Keratinocyte (primary cell): ENCODE measurements at regions not wholly inside any gene's neighbourhood (a gene's known extent, or its start where the extent isn't known, plus 50 kb on each side); places are given as distances from the start of the nearest gene placed in this dataset.

Source experiments
- DNase-seq: peaks from one replicate; pipeline ENCODE4 v3.0.0-alpha.2; 2011; ENCODE audit warnings: low read depth, missing footprints, low spot score
- FAIRE-seq: peaks from 2 replicates; lab custom pipeline; 2011; peaks lifted over from hg19 to GRCh38; lab: Jason Lieb, UNC
- H2AFZ ChIP-seq: 2 replicates; pipeline ENCODE4 v1.6.0; 2012; ENCODE audit warnings: low read length, control low read depth, inconsistent platforms; ENCODE audit not compliant: control insufficient read depth
- H3K27ac ChIP-seq: 2 replicates; pipeline ENCODE4 v1.5.1; 2011; ENCODE audit warnings: low read length; ENCODE audit not compliant: control insufficient read depth, insufficient read depth
- H3K27me3 ChIP-seq: 3 replicates; pipeline ENCODE4 v1.6.0; 2011; ENCODE audit warnings: low read length; ENCODE audit not compliant: control insufficient read depth, insufficient read depth; ENCODE audit errors: extremely low read depth
- H3K36me3 ChIP-seq, 2 experiments: 2 replicates in 1 of 2; 3 replicates in 1 of 2; pipeline ENCODE4 v1.5.1; 2011; ENCODE audit warnings: low read length in 2 of 2, mild to moderate bottlenecking in 1 of 2; ENCODE audit not compliant: control insufficient read depth in 2 of 2, insufficient read depth in 2 of 2; ENCODE audit errors: extremely low read depth in 1 of 2
- H3K4me1 ChIP-seq: 3 replicates; pipeline ENCODE4 v1.5.1; 2011; ENCODE audit warnings: low read length; ENCODE audit not compliant: control insufficient read depth, insufficient read depth; ENCODE audit errors: extremely low read depth
- H3K4me2 ChIP-seq: 3 replicates; pipeline ENCODE4 v1.6.0; 2011; ENCODE audit warnings: low read depth, low read length; ENCODE audit not compliant: control insufficient read depth, insufficient read depth; ENCODE audit errors: extremely low read depth
- H3K4me3 ChIP-seq, 3 experiments: fragments of 200-600 bp in 1 of 3; sonication (generic) in 1 of 3; 2 replicates in 2 of 3; 3 replicates in 1 of 3; pipeline ENCODE4 v1.5.1; 2011 to 2016; ENCODE audit warnings: low read length in 3 of 3, mild to moderate bottlenecking in 3 of 3, control low read depth in 2 of 3, inconsistent platforms in 1 of 3, low read depth in 1 of 3, mixed read lengths in 1 of 3, mixed run types in 1 of 3, moderate library complexity in 1 of 3; ENCODE audit not compliant: control insufficient read depth in 2 of 3, insufficient read depth in 2 of 3; ENCODE audit errors: extremely low read depth in 1 of 3
- H3K79me2 ChIP-seq: 2 replicates; pipeline ENCODE4 v1.6.0; 2012; ENCODE audit warnings: low read length; ENCODE audit not compliant: control insufficient read depth, insufficient read depth
- H3K9ac ChIP-seq: 3 replicates; pipeline ENCODE4 v1.6.0; 2011; ENCODE audit warnings: low read length; ENCODE audit not compliant: control insufficient read depth, insufficient read depth; ENCODE audit errors: extremely low read depth
- H3K9me1 ChIP-seq: 3 replicates; pipeline ENCODE4 v1.6.0; 2011; ENCODE audit warnings: low read length; ENCODE audit not compliant: control insufficient read depth, insufficient read depth; ENCODE audit errors: extremely low read depth
- H3K9me3 ChIP-seq: 2 replicates; pipeline ENCODE4 v1.5.1; 2012; ENCODE audit warnings: low read depth, low read length; ENCODE audit not compliant: control insufficient read depth
- H4K20me1 ChIP-seq: 3 replicates; pipeline ENCODE4 v1.6.0; 2011; ENCODE audit warnings: low read length; ENCODE audit not compliant: control insufficient read depth, insufficient read depth; ENCODE audit errors: extremely low read depth
- EZH2 ChIP-seq: IDR thresholded peaks from one replicate; pipeline ENCODE4 v1.6.1; 2012; ENCODE audit warnings: inconsistent platforms, mild to moderate bottlenecking, low read length, moderate library complexity
- dilution Hi-C: fragments of 300-500 bp; cut with MboI; formaldehyde crosslinking; loops from one replicate; pipeline ENCODE4 v1.7.0; 2020; ENCODE audit warnings: low sequenced_read_pairs; ENCODE audit not compliant: extremely low pct_ligation_motif_present
- TF ChIP-seq, protein P1 (sequence below), 3 experiments: IDR thresholded peaks in 1 of 3; conservative IDR thresholded peaks in 1 of 3; optimal IDR thresholded peaks in 1 of 3; 2 replicates in 2 of 3; 3 replicates in 1 of 3; pipeline versions ENCODE3 to v1.5.1; 2011; ENCODE audit warnings: low read length in 3 of 3, mild to moderate bottlenecking in 3 of 3, moderate library complexity in 2 of 3, control low read depth in 1 of 3, inconsistent platforms in 1 of 3; ENCODE audit not compliant: insufficient read depth in 2 of 3; ENCODE audit errors: extremely low read depth in 1 of 3

DNA sequence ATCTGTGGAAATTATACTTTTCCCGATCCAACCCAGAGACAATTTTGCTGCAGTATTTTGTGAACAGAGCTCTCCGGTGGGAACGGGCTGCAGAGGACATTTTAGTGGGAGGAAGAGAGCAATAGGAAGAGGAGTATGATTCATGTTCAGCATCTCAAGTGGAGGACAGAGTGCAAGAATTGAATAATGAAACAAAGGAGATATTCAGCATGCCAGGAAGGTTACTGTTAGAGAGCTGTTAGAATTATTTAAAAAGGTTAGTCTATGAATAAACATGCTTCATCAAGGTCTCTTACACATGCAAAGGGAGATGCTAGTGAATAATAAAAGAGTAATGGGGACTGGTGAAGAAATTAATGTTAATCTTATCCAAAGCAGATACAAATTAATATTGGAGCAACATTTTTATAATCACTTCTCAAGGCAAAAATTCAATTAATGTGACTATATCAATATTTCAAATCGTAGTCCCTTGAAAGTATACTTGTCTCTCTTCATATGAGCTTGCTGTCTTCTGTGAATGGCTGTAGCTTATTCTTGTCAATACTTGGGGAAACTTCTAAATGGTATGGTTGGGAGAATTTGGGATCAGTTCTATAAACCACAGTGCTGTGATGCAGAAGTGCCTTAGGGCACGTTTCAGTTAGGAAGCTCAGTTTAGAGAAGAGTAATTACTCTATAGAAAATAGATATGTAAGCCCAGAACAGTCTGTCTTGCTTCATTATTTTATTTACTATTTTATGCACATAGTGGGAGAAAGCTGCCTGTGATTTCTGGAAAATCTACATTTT lies 1165.8 kb downstream of the OLFM4 start:
- no peak overlapping the region for H3K4me2 ChIP-seq
- no peaks in the 10 kb centered on the region for H3K79me2 ChIP-seq
- no peaks in the 10 kb centered on the region for H4K20me1 ChIP-seq
- TF ChIP-seq, protein P1, sequence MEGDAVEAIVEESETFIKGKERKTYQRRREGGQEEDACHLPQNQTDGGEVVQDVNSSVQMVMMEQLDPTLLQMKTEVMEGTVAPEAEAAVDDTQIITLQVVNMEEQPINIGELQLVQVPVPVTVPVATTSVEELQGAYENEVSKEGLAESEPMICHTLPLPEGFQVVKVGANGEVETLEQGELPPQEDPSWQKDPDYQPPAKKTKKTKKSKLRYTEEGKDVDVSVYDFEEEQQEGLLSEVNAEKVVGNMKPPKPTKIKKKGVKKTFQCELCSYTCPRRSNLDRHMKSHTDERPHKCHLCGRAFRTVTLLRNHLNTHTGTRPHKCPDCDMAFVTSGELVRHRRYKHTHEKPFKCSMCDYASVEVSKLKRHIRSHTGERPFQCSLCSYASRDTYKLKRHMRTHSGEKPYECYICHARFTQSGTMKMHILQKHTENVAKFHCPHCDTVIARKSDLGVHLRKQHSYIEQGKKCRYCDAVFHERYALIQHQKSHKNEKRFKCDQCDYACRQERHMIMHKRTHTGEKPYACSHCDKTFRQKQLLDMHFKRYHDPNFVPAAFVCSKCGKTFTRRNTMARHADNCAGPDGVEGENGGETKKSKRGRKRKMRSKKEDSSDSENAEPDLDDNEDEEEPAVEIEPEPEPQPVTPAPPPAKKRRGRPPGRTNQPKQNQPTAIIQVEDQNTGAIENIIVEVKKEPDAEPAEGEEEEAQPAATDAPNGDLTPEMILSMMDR (optimal IDR thresholded peaks at IDR 0.05 in 1 of 3, IDR thresholded peaks at IDR 0.05 in 1 of 3, conservative IDR thresholded peaks at IDR 0.05 in 1 of 3; ENCODE audit: extremely low read depth in 1 of 3, insufficient read depth in 2 of 3, low read length in 3 of 3), result no peak
- no peak for TF ChIP-seq EZH2
- no peaks in the 10 kb centered on the region for H3K27me3 ChIP-seq
- H3K4me1 ChIP-seq, result no peaks in the 10 kb centered on the region
- no peak overlapping the region for H2AFZ ChIP-seq
- no peak overlapping the region for H3K27ac ChIP-seq
- no peaks in the 10 kb centered on the region for H3K36me3 ChIP-seq
- no peaks in the 10 kb centered on the region for H3K9me1 ChIP-seq
- DNase-seq (no peak), FAIRE-seq (no peak)
- H3K9me3 ChIP-seq, result no peaks in the 10 kb centered on the region
- no peak overlapping the region for H3K4me3 ChIP-seq
- H3K9ac ChIP-seq, result no peak overlapping the region
- dilution Hi-C loops, result no loop called here

DNA sequence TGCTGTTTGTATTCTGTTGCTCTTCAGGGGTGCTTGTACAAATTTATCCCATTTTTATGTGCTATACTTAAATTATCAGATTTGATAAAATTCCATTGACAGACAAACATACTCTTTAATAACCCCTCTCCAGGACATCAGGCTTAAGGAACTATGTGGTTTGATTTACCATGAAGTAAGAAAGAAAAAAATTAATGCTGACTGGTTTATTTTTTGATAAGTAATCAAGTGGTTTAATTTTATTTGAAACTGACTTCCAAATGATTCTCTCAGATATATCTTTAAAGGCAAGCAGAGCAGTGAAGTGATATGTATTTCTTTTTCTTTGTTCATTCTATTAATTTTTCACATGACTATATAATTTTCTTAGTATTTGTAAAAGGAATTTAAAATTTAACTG lies 1168.1 kb downstream of the OLFM4 start:
- dilution Hi-C loops, result no loop called here
- Histone ChIP-seq H2AFZ (no peak overlapping the region), H3K27me3 (no peaks in the 10 kb centered on the region), H3K4me1 (no peaks in the 10 kb centered on the region), H3K4me2 (no peak overlapping the region), H4K20me1 (no peaks in the 10 kb centered on the region), H3K36me3 (no peaks in the 10 kb centered on the region), H3K79me2 (no peaks in the 10 kb centered on the region), H3K4me3 (no peak overlapping the region), H3K9ac (no peak overlapping the region), H3K9me1 (no peaks in the 10 kb centered on the region), H3K27ac (no peak overlapping the region), H3K9me3 (no peaks in the 10 kb centered on the region)
- no peak for DNase-seq
- no peak for FAIRE-seq
- TF ChIP-seq, protein P1 (optimal IDR thresholded peaks at IDR 0.05 in 1 of 3, IDR thresholded peaks at IDR 0.05 in 1 of 3, conservative IDR thresholded peaks at IDR 0.05 in 1 of 3; ENCODE audit: extremely low read depth in 1 of 3, insufficient read depth in 2 of 3, low read length in 3 of 3), result no peak
- TF ChIP-seq EZH2, result no peak
